PC-9 (cell line): ENCODE measurements at regions not wholly inside any gene's neighbourhood (a gene's known extent, or its start where the extent isn't known, plus 50 kb on each side); places are given as distances from the start of the nearest gene placed in this dataset.

Source experiments
- BruUV-seq: library from RNA; stranded (reverse); fragments of 400-500 nt; replicated peaks from 2 replicates; lab custom pipeline; 2021; lab: Mats Ljungman, UMichigan
- CTCF ChIA-PET: fragments of 300-600 bp; sonication (Branson Sonifier 250); formaldehyde crosslinking; loops from one replicate; lab custom pipeline; 2022; ENCODE audit warnings: antibody characterized with exemption; lab: Charles Lee
- POLR2A ChIA-PET: fragments of 300-600 bp; sonication (Branson Sonifier 250); formaldehyde crosslinking; loops from one replicate; lab custom pipeline; 2022; ENCODE audit warnings: antibody characterized with exemption; ENCODE audit not compliant: unreplicated experiment; lab: Charles Lee
- DNase-seq, 2 experiments: peaks; one replicate each; pipeline versions ENCODE4 v3.0.0 to v3.0.0-alpha.2; 2015 to 2022; ENCODE audit warnings: mixed read lengths in 1 of 2
- H2AFZ ChIP-seq: fragments of 200-600 bp; sonication (generic); 2 replicates; pipeline ENCODE4 v1.8.1; 2017; ENCODE audit warnings: antibody characterized with exemption
- H3F3A ChIP-seq: fragments of 200-600 bp; sonication (generic); 2 replicates; pipeline ENCODE4 v1.8.1; 2017; ENCODE audit warnings: antibody characterized with exemption, mild to moderate bottlenecking, low read depth; ENCODE audit not compliant: insufficient read depth
- H3K27ac ChIP-seq: fragments of 200-600 bp; sonication (generic); 2 replicates; pipeline ENCODE4 v1.6.1; 2016; ENCODE audit warnings: mixed run types
- H3K27me3 ChIP-seq: fragments of 200-600 bp; sonication (generic); 2 replicates; pipeline ENCODE4 v1.6.1; 2016; ENCODE audit warnings: low read depth, mixed run types; ENCODE audit not compliant: insufficient read depth
- H3K36me3 ChIP-seq: fragments of 200-600 bp; sonication (generic); 2 replicates; pipeline ENCODE4 v1.6.1; 2016; ENCODE audit warnings: low read depth, mixed run types
- H3K4me1 ChIP-seq: fragments of 200-600 bp; sonication (generic); replicated peaks from 2 replicates; pipeline ENCODE4 v1.6.1; 2016; ENCODE audit warnings: mixed run types; ENCODE audit not compliant: insufficient read depth
- H3K4me2 ChIP-seq: fragments of 200-600 bp; sonication (generic); 2 replicates; pipeline ENCODE4 v1.6.1; 2017; ENCODE audit warnings: mixed run types
- H3K4me3 ChIP-seq: fragments of 200-600 bp; sonication (generic); 2 replicates; pipeline ENCODE4 v1.6.1; 2016; ENCODE audit warnings: mixed run types
- H3K79me2 ChIP-seq: fragments of 200-600 bp; sonication (generic); 2 replicates; pipeline ENCODE4 v1.6.1; 2017; ENCODE audit warnings: low read depth, mixed run types
- H3K9me2 ChIP-seq: fragments of 200-600 bp; sonication (generic); 2 replicates; pipeline ENCODE4 v1.8.1; 2017; ENCODE audit warnings: mild to moderate bottlenecking; ENCODE audit not compliant: insufficient read depth
- H3K9me3 ChIP-seq: fragments of 200-600 bp; sonication (generic); 2 replicates; pipeline ENCODE4 v1.8.1; 2016; ENCODE audit warnings: low read depth; ENCODE audit not compliant: insufficient read depth
- H4K20me1 ChIP-seq: fragments of 200-600 bp; sonication (generic); 2 replicates; pipeline ENCODE4 v1.8.1; 2017; ENCODE audit not compliant: insufficient read depth
- CTCF ChIP-seq: fragments of 200-600 bp; sonication (generic); conservative IDR thresholded peaks from 2 replicates; pipeline ENCODE4 v1.6.1; 2017; ENCODE audit warnings: mixed run types, antibody characterized with exemption, mild to moderate bottlenecking, moderate library complexity
- EZH2 ChIP-seq: fragments of 200-600 bp; sonication (generic); IDR thresholded peaks from 2 replicates; pipeline ENCODE4 v1.8.0; 2017; ENCODE audit warnings: antibody characterized with exemption, low read depth
- intact Hi-C: fragments of 100-400 bp; cut with micrococcal nuclease; formaldehyde crosslinking; loops from one replicate; pipeline ENCODE4 v1.10.0; 2022; ENCODE audit not compliant: unreplicated experiment

- no TSS peak for BruUV-seq
- no peaks in the 10 kb centered on the region for H4K20me1 ChIP-seq
- POLR2A ChIA-PET = no interaction called here
- H3K9me3 ChIP-seq = no peaks in the 10 kb centered on the region
- no peaks in the 10 kb centered on the region for H3K79me2 ChIP-seq
- H3K36me3 ChIP-seq = no peaks in the 10 kb centered on the region
- no peaks in the 10 kb centered on the region for H3K4me1 ChIP-seq
- no peak overlapping the region for H3K4me3 ChIP-seq
- intact Hi-C loops = no loop called here
- no peaks in the 10 kb centered on the region for H3K9me2 ChIP-seq
- TF ChIP-seq CTCF (no peak), EZH2 (no peak)
- H3K27ac ChIP-seq = no peak overlapping the region
- H3F3A ChIP-seq = no peaks in the 10 kb centered on the region
- no peaks in the 10 kb centered on the region for H3K27me3 ChIP-seq
- DNase-seq = no peak
- no peak overlapping the region for H2AFZ ChIP-seq
- CTCF ChIA-PET = no interaction called here
- no peak overlapping the region for H3K4me2 ChIP-seq
Observed at GRCh38 chr4:64975177-64975576, 565.9 kb upstream of the TECRL start.

DNA sequence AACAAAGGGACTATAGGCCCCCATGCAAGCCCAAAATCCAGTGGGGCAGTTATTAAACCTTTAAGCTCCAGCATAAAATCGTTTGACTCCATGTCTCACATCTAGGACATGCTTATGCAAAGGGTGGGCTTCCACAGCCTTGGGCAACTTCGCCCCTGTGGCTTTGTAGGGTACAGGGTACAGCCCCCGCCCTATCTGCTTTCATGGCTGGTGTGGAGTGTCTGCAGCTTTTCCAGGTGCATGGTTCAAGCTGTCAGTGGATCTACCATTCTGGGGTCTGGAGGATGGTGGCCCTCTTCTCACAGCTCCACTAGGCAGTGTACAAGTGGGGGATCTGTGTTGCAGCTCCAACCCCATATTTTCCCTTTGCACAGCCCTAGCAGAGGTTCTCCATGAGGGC, 559.8 kb upstream of the TECRL start:
- H3K36me3 ChIP-seq = no peaks in the 10 kb centered on the region
- H3K4me3 ChIP-seq = no peak overlapping the region
- no TSS peak for BruUV-seq
- no peak for TF ChIP-seq CTCF
- TF ChIP-seq EZH2 = no peak
- no peak overlapping the region for H3K27ac ChIP-seq
- POLR2A ChIA-PET = no interaction called here
- intact Hi-C loops = no loop called here
- CTCF ChIA-PET = no interaction called here
- no peaks in the 10 kb centered on the region for H4K20me1 ChIP-seq
- H3K9me3 ChIP-seq = no peaks in the 10 kb centered on the region
- no peaks in the 10 kb centered on the region for H3F3A ChIP-seq
- no peaks in the 10 kb centered on the region for H3K79me2 ChIP-seq
- H3K9me2 ChIP-seq = no peaks in the 10 kb centered on the region
- H3K4me1 ChIP-seq = no peaks in the 10 kb centered on the region
- DNase-seq = no peak
- no peaks in the 10 kb centered on the region for H3K27me3 ChIP-seq
- no peak overlapping the region for H2AFZ ChIP-seq
- H3K4me2 ChIP-seq = no peak overlapping the region

DNA sequence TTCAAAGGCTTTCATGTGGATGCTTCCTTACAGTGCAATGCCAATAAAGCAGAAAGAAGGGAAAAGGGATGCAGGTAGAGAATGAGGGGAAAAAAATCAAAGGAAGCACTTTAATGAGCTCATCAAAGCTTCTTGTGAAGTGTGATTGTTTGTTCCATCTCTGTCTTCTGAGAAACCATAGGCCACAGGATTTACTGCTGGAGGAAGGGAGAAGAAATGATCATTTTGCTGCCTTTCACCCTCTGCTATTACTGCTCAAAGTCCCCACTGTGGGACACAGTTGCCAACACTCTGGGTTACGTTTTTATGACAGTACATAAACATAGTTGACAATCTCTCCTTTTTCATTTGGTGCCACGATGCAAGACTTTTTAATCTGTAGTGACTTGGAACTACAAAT, 558.0 kb upstream of the TECRL start:
- TF ChIP-seq EZH2 = no peak
- TF ChIP-seq CTCF = no peak
- Histone ChIP-seq H3K79me2 (no peaks in the 10 kb centered on the region), H3K36me3 (no peaks in the 10 kb centered on the region), H3K9me3 (no peaks in the 10 kb centered on the region), H3K9me2 (no peaks in the 10 kb centered on the region), H3K4me2 (no peak overlapping the region), H3K4me3 (no peak overlapping the region), H2AFZ (no peak overlapping the region), H3K4me1 (no peaks in the 10 kb centered on the region), H3K27ac (no peak overlapping the region), H4K20me1 (no peaks in the 10 kb centered on the region), H3K27me3 (no peaks in the 10 kb centered on the region), H3F3A (no peaks in the 10 kb centered on the region)
- POLR2A ChIA-PET = no interaction called here
- intact Hi-C loops = no loop called here
- no TSS peak for BruUV-seq
- DNase-seq = no peak
- CTCF ChIA-PET = no interaction called here
